Heart right ventricle (tissue), 16 donors: ENCODE measurements at regions not wholly inside any gene's neighbourhood (a gene's known extent, or its start where the extent isn't known, plus 50 kb on each side); places are given as distances from the start of the nearest gene placed in this dataset.

Experiments used
- ATAC-seq, 8 donors: fragments of 200-7000 bp; cut with Tn5 transposase; one replicate each; pipeline ENCODE4 v1.9.1; 2020; ENCODE audit warnings: mild to moderate bottlenecking in 8 of 8, moderate library complexity in 8 of 8, moderate number of reproducible peaks in 1 of 8
- DNase-seq, 2 donors: peaks; one replicate each; pipeline ENCODE4 v3.0.0-alpha.2; 2020
- H3K27ac ChIP-seq, 10 donors: fragments of 200-600 bp; sonication (generic) in 2 of 10; one replicate each; pipeline versions ENCODE4 v1.5.0 to v1.8.0; 2020 to 2022; ENCODE audit warnings: mild to moderate bottlenecking in 3 of 10
- H3K27me3 ChIP-seq, 7 donors: fragments of 200-600 bp; one replicate each; pipeline ENCODE4 v1.8.0; 2021 to 2022; ENCODE audit warnings: mild to moderate bottlenecking in 2 of 7
- H3K36me3 ChIP-seq, 9 donors: fragments of 200-600 bp; sonication (generic) in 1 of 9; one replicate each; pipeline versions ENCODE4 v1.5.0 to v1.8.0; 2020 to 2022; ENCODE audit warnings: mild to moderate bottlenecking in 2 of 9
- H3K4me1 ChIP-seq, 9 donors: fragments of 200-600 bp; sonication (generic) in 1 of 9; one replicate each; pipeline versions ENCODE4 v1.5.0 to v1.8.0; 2020 to 2022; ENCODE audit warnings: mild to moderate bottlenecking in 4 of 9
- H3K4me3 ChIP-seq, 10 donors: fragments of 200-600 bp; sonication (generic) in 2 of 10; one replicate each; pipeline versions ENCODE4 v1.5.0 to v1.8.0; 2020 to 2022; ENCODE audit warnings: mild to moderate bottlenecking in 7 of 10, moderate library complexity in 2 of 10
- H3K9me3 ChIP-seq, 11 donors: fragments of 200-600 bp in 10 of 11; sonication (generic) in 2 of 11; one replicate each; pipeline versions ENCODE4 v1.5.0 to v1.8.0; 2013 to 2022; ENCODE audit warnings: mild to moderate bottlenecking in 2 of 11, control low read depth in 1 of 11, moderate library complexity in 1 of 11
- WGBS, 2 donors: extraction: QIAGEN DNeasy Blood & Tissue Kit; methylation state at CpG; one replicate each; pipeline ENCODE4 v1.1.7; 2013; ENCODE audit warnings: inconsistent platforms in 1 of 2; 5-methylcytosine and 5-hydroxymethylcytosine counted together
- intact Hi-C, 10 donors: fragments of 100-400 bp; cut with DNase I; formaldehyde crosslinking; loops; one replicate each; pipeline versions ENCODE4 v1.11.1 to v1.14.2; 2022
- TF ChIP-seq, protein P1 (sequence below), 9 donors: fragments of 200-600 bp; sonication (generic) in 2 of 9; IDR thresholded peaks; one replicate each; pipeline versions ENCODE4 v1.5.0 to v1.8.0; 2021 to 2022; ENCODE audit warnings: antibody characterized with exemption in 9 of 9, mild to moderate bottlenecking in 5 of 9, moderate library complexity in 1 of 9
- donor health status: Arrhythmogenic right ventricular cardiomyopathy.
- donor health status: ischemic (EF 13 %, LVEDD 7.1; RV severe dilation, severe dysfunction).
- donor health status: healthy with polysubstance abuse.
- donor health status: DM: no; HTN: yes; CAD: no.
- donor health status: DM: no; HTN: no; CAD: no.
- donor health status: ischemic (EF 25% LVEDD 6.9; RV normal size, moderate dysfunction).
- donor health status: ischemic (EF 25% LVEDD 5.7; RV mildly dilated, moderate dysfunction).
- donor health status: healthy.
- donor health status: DM: yes; HTN: yes; CAD: no.
- donor health status: Ischemic cardiomyopathy.
- donor health status: ischemic (EF 35%, LVEDD 5.7; RV mildly dilated, moderate dysfunction).
- donor health status: nonischemic (EF 11% LVEDD 7.7; RV severe dilation, severe dysfunction).
- donor health status: DM: yes; HTN: yes; CAD: no.
- donor health status: PGD.
- donor health status: ischemic (EF 29% LVEDD 5.4; RV normal size, mild dysfunction).
- donor health status: nonischemic (EF 23%, LVEDD 6.1; RV moderate dilation, normal function).

DNA sequence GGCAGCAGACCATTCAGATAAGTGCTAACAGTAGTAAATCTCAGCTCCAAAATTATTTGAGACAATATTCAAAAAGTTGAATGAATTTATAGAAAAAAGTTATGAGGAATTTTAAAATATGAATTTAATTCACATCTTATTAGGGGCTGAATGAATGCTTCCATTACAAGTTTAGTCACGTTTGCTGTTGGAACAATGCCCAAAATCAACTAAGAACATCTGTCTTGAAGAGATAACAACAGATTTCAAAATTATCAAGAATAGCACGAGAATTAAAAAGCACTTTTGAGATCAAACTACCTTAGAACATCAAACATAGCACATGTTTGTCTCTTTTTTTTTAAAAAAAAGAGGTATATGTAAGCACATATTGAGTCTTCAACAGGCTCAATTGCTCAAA is 115.4 kb upstream of the PPFIA2 start:
- WGBS, 2 donors = 14 to 32% methylated on average over 2 of the region's 2 CpGs
- intact Hi-C loops = no loop called here
- Histone ChIP-seq H3K36me3 (no peaks in the 10 kb centered on the region), H3K4me1 (no peaks in the 10 kb centered on the region), H3K4me3 (no peak overlapping the region), H3K9me3 (no peaks in the 10 kb centered on the region), H3K27me3 (no peaks in the 10 kb centered on the region), H3K27ac (no peak overlapping the region)
- ATAC-seq (no peak), DNase-seq (no peak)
- TF ChIP-seq, protein P1, sequence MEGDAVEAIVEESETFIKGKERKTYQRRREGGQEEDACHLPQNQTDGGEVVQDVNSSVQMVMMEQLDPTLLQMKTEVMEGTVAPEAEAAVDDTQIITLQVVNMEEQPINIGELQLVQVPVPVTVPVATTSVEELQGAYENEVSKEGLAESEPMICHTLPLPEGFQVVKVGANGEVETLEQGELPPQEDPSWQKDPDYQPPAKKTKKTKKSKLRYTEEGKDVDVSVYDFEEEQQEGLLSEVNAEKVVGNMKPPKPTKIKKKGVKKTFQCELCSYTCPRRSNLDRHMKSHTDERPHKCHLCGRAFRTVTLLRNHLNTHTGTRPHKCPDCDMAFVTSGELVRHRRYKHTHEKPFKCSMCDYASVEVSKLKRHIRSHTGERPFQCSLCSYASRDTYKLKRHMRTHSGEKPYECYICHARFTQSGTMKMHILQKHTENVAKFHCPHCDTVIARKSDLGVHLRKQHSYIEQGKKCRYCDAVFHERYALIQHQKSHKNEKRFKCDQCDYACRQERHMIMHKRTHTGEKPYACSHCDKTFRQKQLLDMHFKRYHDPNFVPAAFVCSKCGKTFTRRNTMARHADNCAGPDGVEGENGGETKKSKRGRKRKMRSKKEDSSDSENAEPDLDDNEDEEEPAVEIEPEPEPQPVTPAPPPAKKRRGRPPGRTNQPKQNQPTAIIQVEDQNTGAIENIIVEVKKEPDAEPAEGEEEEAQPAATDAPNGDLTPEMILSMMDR (IDR thresholded peaks at IDR 0.05) = no peak

DNA sequence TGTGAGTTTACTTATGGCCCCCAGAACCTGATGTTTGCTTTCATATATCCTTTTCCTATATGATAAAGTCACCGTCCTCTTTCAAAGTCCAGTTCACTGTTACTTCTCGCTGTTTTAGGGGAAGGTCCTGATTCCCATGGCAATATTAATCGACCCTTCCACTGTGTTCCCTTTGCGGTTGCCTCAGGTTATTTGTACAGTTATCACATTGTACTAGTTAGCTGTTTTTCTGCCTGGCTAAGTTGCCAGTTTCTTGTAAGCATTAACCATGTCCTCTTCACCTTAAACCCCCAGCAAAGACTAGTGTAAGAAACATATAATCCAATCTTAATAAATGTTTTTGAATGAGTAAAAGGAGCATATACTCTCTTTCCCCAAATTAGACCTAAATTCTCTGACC is 115.0 kb upstream of the PPFIA2 start:
- ATAC-seq (no peak), DNase-seq (no peak)
- TF ChIP-seq, protein P1 (IDR thresholded peaks at IDR 0.05) = no peak
- 62 to 75% methylated on average over 4 of the region's 4 CpGs for WGBS, 2 donors
- Histone ChIP-seq H3K4me1 (no peaks in the 10 kb centered on the region), H3K9me3 (no peaks in the 10 kb centered on the region), H3K36me3 (no peaks in the 10 kb centered on the region), H3K27me3 (no peaks in the 10 kb centered on the region), H3K4me3 (no peak overlapping the region), H3K27ac (no peak overlapping the region)
- intact Hi-C loops = no loop called here

DNA sequence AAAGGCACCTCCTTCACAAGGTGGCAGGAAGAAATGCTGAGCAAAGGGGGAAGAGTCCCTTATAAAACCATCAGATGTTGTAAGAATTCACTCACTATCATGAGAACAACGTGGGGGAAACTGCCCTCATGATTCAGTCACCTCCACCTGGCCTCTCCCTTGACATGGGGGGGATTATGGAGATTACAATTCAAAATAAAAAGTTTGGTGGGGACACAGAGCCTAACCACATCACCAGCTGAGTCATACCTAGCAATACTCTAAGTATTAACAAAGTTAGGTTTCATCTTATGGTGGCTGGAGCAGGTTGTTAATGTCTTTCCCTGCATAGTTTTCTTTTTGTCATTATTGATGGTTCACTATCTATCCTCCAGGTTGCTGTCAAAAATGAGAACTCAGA is 113.2 kb upstream of the PPFIA2 start:
- no peaks in the 10 kb centered on the region for H3K4me1 ChIP-seq
- H3K27me3 ChIP-seq = no peaks in the 10 kb centered on the region
- no peaks in the 10 kb centered on the region for H3K36me3 ChIP-seq
- no peak overlapping the region for H3K4me3 ChIP-seq
- intact Hi-C loops = no loop called here
- H3K27ac ChIP-seq = no peak overlapping the region
- H3K9me3 ChIP-seq = no peaks in the 10 kb centered on the region
- DNase-seq (no peak), ATAC-seq (no peak)
- WGBS, 2 donors = 55 to 58% methylated on average over 1 of the region's 1 CpG
- TF ChIP-seq, protein P1 (IDR thresholded peaks at IDR 0.05) = no peak

DNA sequence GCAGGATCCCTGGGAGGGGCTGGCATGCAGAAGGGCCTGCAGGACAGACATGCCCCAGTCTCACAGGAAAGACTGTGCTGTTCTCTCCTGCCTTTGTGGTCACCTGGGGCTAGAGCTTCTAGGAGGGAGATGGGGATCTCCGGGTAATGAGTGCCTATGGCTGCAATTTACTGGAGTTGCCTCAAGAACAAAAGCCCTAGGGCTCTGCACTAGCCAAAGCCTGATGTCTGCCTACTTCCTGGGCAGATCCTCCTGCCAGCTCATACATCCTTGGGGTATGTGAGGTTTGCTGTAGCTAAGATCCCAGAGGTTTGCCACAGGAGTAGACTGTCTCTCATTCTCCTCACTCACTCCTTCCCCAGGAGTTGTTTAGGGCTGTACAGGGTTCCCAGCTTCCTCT is 106.9 kb upstream of the PPFIA2 start:
- intact Hi-C loops = no loop called here
- H3K4me3 ChIP-seq = no peak overlapping the region
- no peak for ATAC-seq
- WGBS, 2 donors = 87 to 90% methylated on average over 1 of the region's 1 CpG
- H3K36me3 ChIP-seq = no peaks in the 10 kb centered on the region
- no peaks in the 10 kb centered on the region for H3K27me3 ChIP-seq
- TF ChIP-seq, protein P1 (IDR thresholded peaks at IDR 0.05) = no peak
- H3K9me3 ChIP-seq = no peaks in the 10 kb centered on the region
- no peak for DNase-seq
- H3K4me1 ChIP-seq = no peaks in the 10 kb centered on the region
- no peak overlapping the region for H3K27ac ChIP-seq

DNA sequence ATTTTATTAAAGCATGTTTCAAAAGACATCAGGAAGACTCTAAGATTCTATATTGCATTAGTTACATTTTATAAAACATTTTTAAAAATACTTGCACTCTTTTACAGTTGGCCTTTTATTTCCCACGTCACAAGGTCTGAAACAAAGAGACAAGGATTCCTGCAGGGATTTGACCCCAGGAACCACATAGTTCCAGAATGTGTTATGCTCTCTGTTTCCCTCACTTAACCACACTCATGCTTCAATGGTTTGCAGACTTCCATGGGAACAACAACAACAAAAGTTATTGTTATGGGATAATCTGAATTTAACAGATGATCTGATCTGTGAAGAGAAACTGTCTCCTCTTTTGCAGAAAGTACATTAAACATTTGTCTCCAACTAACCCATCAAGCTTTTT is 104.3 kb upstream of the PPFIA2 start:
- TF ChIP-seq, protein P1 (IDR thresholded peaks at IDR 0.05) = no peak
- intact Hi-C loops = no loop called here
- ATAC-seq (no peak), DNase-seq (no peak)
- no peak overlapping the region for H3K4me3 ChIP-seq
- H3K27me3 ChIP-seq = no peaks in the 10 kb centered on the region
- H3K9me3 ChIP-seq = no peaks in the 10 kb centered on the region
- H3K36me3 ChIP-seq = no peaks in the 10 kb centered on the region
- H3K4me1 ChIP-seq = no peaks in the 10 kb centered on the region
- WGBS, 2 donors = 56 to 60% methylated on average over 1 of the region's 1 CpG
- H3K27ac ChIP-seq = no peak overlapping the region
